ENCODE measurements at regions not wholly inside any gene's neighbourhood (a gene's known extent, or its start where the extent isn't known, plus 50 kb on each side); places are given as distances from the start of the nearest gene placed in this dataset.

GRCh38 chr4:111028795-111029194 is 405.9 kb upstream of the PITX2 start:
- Histone ChIP-seq H3K27me3 (no peaks in the 10 kb centered on the region), H3K4me1 (no peaks in the 10 kb centered on the region), H3K27ac (no peak overlapping the region), H3K36me3 (no peaks in the 10 kb centered on the region), H3K4me3 (no peak overlapping the region), H3K9me3 (no peaks in the 10 kb centered on the region)
- intact Hi-C loops (cut with DNase I), result no loop called here
- no peak for DNase-seq
- TF ChIP-seq, protein P1, sequence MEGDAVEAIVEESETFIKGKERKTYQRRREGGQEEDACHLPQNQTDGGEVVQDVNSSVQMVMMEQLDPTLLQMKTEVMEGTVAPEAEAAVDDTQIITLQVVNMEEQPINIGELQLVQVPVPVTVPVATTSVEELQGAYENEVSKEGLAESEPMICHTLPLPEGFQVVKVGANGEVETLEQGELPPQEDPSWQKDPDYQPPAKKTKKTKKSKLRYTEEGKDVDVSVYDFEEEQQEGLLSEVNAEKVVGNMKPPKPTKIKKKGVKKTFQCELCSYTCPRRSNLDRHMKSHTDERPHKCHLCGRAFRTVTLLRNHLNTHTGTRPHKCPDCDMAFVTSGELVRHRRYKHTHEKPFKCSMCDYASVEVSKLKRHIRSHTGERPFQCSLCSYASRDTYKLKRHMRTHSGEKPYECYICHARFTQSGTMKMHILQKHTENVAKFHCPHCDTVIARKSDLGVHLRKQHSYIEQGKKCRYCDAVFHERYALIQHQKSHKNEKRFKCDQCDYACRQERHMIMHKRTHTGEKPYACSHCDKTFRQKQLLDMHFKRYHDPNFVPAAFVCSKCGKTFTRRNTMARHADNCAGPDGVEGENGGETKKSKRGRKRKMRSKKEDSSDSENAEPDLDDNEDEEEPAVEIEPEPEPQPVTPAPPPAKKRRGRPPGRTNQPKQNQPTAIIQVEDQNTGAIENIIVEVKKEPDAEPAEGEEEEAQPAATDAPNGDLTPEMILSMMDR (IDR thresholded peaks at IDR 0.05), result no peak
- no peak for ATAC-seq
- no peak for FAIRE-seq
- WGBS, 2 donors, result 38 to 55% methylated on average over 1 of the region's 1 CpG

- no peak overlapping the region for H3K4me3 ChIP-seq
- no peaks in the 10 kb centered on the region for H3K36me3 ChIP-seq
- DNase-seq, result no peak
- ATAC-seq, result no peak
- no peak overlapping the region for H3K27ac ChIP-seq
- H3K9me3 ChIP-seq, result no peaks in the 10 kb centered on the region
- intact Hi-C loops (cut with DNase I), result no loop called here
- H3K4me1 ChIP-seq, result no peaks in the 10 kb centered on the region
- no peaks in the 10 kb centered on the region for H3K27me3 ChIP-seq
- no peak for FAIRE-seq
- 27 to 32% methylated on average over 1 of the region's 1 CpG for WGBS, 2 donors
- TF ChIP-seq, protein P1 (IDR thresholded peaks at IDR 0.05), result no peak
These were observed 408.2 kb upstream of the PITX2 start for GRCh38 chr4:111031001-111031579.

- 64 to 72% methylated on average over 3 of the region's 3 CpGs for WGBS, 2 donors
- Histone ChIP-seq H3K9me3 (no peaks in the 10 kb centered on the region), H3K4me1 (no peaks in the 10 kb centered on the region), H3K27ac (no peak overlapping the region), H3K27me3 (no peaks in the 10 kb centered on the region), H3K4me3 (no peak overlapping the region), H3K36me3 (no peaks in the 10 kb centered on the region)
- TF ChIP-seq, protein P1 (IDR thresholded peaks at IDR 0.05), result no peak
- DNase-seq (no peak), ATAC-seq (no peak), FAIRE-seq (no peak)
- intact Hi-C loops (cut with DNase I), result no loop called here
These were observed 408.7 kb upstream of the PITX2 start for GRCh38 chr4:111031596-111031995.

GRCh38 chr4:111037591-111038360 is 414.9 kb upstream of the PITX2 start:
- intact Hi-C loops (cut with DNase I), result no loop called here
- H3K36me3 ChIP-seq, result no peaks in the 10 kb centered on the region
- 11 to 19% methylated on average over 7 of the region's 7 CpGs for WGBS, 2 donors
- no peak overlapping the region for H3K4me3 ChIP-seq
- no peak for DNase-seq
- H3K4me1 ChIP-seq, result no peaks in the 10 kb centered on the region
- H3K27ac ChIP-seq, result no peak overlapping the region
- no peak for FAIRE-seq
- no peaks in the 10 kb centered on the region for H3K9me3 ChIP-seq
- TF ChIP-seq, protein P1 (IDR thresholded peaks at IDR 0.05), result no peak
- no peak for ATAC-seq
- no peaks in the 10 kb centered on the region for H3K27me3 ChIP-seq

DNA sequence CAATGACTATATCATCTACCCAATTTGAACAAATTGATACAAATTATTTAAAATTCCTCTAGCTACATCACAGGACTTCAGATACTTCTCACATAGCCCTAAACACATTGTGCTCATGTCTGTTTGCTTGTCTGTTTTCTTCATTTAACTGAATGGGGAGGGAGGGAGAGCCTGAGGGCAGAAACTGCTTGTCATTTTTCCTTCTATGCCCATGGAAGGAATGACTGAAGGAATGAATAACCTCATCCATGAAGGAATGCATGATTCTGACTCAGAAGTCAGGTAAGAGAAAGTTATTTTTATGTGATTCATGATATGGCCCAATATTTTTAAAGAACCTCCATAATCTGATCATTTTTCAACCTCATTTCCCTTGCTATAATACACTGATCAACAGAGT is 418.0 kb upstream of the PITX2 start:
- ATAC-seq (no peak), FAIRE-seq (no peak)

More for the DNA sequence above, 418.0 kb upstream of the PITX2 start:
- Histone ChIP-seq H3K27me3 (no peaks in the 10 kb centered on the region), H3K4me3 (no peak overlapping the region), H3K36me3 (no peaks in the 10 kb centered on the region), H3K9me3 (no peaks in the 10 kb centered on the region), H3K4me1 (no peaks in the 10 kb centered on the region), H3K27ac (no peak overlapping the region)
- DNase-seq, result no peak
- TF ChIP-seq, protein P1 (IDR thresholded peaks at IDR 0.05), result no peak
- intact Hi-C loops (cut with DNase I), result no loop called here
